Effector CD8-positive, alpha-beta T cell (primary cell): ENCODE measurements at regions not wholly inside any gene's neighbourhood (a gene's known extent, or its start where the extent isn't known, plus 50 kb on each side); places are given as distances from the start of the nearest gene placed in this dataset.

ENCODE experiments used
- DNase-seq: peaks from one replicate; lab custom pipeline; 2025; lab: John Stamatoyannopoulos, UW

DNA sequence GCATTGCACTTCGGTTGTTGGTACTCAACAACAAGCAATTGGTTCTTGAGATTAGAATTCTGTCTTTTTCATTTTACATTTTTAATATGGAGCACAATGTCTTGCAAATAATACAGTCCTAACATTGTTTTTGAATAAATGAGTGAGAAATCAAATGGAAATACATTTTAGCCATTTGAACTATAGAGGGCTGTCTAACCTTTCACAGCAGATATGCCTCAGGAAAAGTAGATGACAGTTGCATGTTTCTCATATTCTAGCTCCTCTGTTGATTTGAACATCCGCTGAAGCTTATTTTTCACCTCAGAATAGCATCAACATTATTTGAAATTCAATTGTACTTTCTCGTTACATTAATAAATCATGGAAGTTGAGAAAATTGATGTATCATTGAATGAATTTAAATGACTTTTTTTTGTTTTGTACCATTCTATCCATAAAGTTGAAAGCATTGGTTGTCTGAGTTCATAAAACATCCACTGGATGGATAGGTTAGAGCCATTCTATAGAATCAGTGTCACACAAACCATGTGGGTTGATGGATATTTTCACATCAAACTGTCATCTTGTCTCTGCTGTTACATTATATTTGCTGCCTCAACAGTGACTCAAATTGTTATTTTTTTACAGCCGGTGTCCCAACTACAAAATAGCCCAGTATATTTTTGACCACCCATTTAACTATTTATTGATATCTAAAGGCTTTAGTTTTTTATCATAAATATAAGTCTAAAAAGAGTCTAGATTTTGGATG, 928.3 kb downstream of the NSUN3 start:
- DNase-seq: no peak

DNA sequence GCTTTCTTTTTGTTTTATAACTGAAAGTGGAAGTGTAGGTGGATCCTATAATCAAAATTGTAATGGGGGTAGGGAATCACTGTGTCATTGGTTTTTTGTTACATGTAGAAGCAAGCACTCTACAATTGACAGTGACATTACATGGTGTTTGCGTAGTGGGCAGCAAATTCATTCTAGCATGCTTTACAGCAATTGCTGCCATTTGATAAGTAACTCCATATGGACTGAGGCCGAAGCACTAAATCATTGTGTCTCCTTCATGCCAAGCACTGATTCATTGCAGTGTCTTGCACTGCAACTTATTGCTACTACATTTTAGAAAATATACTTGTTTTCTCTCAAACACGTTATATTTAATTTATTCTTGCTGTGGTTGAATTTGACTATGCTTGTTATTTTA, 933.9 kb downstream of the NSUN3 start:
- no peak for DNase-seq

DNA sequence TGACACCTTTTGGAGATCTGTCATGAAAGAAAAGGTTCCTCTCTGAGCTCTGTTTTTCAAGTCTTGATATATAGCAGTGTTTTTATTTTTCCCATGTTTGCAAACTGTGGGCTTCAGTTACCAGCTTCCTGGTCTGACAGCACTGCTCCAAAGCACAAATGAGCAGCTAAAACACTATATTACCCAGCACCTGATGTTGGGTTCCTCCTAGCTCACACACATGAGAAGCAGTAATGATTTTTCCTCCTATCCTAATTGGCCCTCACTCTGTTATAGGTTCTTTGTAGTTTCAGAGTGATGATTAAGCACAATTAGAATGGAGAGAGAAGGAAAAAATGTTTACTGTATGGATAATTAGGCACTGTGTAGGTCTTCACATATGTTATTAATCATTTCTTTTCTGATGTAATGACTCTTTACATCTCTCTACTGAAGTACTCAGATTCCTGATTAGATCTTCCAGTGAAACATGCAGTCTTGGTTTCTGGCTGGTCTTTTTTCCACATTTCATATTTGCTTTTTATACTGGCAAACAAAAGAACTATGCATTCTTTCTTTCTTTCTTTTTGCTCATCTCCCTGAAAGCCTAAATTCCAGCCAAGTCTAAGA, 939.7 kb downstream of the NSUN3 start:
- no peak for DNase-seq

DNA sequence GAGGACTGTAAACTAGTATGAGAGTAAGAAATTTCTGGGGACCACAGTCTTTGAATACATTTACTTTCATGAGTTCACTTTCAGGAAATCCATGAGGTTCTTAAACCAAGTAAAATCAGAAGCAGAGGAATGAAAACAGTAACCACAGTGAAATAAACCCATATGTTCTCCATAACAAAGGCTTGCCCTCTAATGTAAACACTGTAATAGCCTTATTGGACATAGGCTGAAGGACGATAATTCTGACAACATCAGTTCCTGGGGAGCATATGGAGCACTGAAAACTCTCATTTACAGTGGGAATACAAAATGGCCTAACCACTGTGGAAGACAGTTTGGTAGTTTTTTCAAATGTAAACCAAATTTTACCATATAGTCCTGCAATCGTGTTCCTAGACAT, 965.8 kb downstream of the NSUN3 start:
- DNase-seq: no peak

DNA sequence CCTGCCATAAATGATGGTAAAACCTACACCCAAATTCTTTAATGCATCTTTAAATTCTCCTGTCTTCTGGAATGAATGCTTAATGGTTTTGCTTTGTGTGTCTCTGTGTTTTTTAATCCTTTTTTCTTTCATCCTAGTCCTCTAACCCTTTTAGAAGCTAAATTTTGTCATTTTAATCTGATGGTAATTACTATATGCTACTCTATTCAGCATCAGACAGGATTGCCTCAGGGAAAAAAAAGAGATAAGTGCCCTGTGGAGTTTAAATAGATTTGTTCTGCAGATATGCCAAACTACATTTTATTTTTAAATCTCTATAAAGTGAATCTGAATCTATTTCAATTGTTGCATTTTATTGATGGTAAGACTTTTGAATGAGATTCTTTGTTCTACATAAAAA, 966.8 kb downstream of the NSUN3 start:
- no peak for DNase-seq

DNA sequence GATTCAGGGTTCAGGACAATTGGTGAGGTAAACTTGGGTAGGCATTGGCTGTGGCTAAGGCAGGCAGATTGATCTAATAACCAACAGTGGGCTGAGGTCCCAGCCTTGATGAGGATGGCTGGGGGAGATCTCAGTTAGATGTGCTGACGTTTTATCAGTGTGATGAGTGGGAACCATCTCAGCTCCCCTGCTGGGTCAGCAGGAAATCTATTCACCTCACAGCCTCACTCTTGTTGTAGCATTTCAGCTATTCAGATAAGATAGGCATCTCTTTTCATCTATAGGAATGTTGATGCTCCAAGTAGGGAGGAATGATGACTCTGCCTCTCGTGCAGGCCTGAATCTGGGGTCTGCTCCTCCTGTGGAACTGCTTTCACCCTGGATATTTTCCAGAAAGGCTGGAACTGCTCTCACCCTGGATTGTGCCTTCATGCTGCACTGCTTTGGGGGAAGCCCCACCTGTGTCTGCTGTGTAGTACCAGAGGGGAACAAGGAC, 973.7 kb downstream of the NSUN3 start:
- DNase-seq: no peak

DNA sequence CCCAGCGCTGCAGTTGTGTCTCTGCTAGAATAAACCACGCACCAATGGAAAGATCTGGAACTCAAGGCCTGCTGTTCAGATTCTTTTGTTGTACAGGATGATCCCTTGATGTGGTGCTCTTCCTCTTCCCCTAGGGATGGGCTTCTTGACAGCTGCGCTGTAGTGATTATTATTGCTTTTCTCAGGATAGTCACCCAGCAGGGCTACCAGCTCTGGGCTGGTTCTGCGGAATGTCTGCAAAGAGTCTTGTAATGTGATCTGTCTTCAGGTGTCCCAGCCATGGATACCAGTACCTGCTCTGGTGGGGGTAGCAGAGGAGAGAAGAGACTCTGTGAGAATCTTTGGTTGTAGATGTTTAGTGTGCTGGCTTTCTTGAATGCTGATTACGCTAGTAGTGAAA, 974.2 kb downstream of the NSUN3 start:
- DNase-seq: no peak

DNA sequence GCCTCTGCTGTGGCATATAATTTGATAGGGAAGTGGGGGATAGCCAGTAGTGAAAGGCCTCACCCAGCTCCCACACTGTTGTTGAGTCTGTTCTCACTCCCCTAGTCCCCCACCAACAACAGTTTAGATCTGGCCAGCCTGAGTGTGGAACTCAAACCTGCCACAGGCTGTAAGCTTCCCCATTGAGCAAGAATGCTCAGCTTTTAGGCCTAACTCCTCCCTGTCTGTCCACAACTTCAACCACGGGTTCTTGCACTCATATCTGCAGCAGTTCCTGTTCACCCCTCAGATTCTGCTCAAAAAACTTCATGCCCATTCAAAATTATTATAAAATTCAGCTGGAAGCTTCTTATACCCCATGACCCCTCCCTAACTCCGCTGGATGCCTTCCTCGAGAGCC, 975.1 kb downstream of the NSUN3 start:
- no peak for DNase-seq

DNA sequence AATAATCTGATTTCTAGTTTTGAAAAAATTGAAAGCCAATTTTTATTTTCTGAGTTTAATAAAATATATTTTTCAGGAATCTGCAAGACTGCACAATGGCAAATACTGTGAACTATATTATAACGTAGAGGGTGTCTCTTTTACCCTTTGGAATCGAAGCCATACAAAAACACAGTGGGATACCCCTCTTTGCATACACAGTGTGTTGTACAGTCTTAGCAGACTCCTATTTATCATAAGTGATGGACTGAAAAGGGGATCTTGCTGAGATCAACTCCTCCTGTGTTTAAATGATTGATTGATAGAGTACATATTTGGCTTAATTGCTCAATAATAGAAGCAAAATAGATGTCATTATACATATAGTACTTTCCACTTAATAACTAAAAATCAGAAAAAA, 981.2 kb downstream of the NSUN3 start:
- DNase-seq: no peak

DNA sequence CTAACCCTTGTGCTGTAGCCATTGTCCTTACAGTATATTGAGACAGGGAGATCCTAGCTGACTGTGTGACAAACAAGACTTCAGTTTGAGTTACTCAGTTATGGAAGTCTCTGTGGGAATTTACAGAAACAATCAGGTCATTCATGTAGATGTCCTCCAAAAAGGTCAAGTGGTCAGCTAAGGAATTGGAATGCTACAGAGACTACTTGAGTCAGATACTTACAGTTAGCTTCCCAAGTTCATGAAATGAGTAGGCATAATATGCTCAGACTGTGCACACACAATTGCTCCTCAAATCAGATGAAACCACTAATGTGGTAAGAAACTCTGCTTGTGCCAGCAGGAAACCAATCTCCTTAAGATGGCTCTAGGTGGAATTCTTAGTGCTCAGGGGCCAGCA, 985.7 kb downstream of the NSUN3 start:
- no peak for DNase-seq

DNA sequence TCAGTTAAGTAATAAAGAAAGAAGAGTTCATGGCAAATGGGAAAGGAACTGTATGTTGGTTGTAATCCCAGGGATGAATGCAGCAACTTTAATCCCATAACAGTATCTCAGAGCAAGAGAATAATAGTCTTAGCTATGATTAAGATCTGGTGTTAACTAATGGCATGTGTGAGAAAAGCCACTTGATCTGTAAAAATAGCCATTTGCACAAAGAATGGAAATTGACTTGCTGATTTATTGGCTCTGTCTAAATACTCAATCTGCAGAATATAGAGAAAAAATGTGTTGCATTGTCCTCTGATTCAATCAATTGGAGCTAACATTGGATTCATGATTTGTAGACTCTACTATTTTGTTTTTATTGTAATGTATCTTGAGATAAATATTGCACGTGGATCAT, 987.0 kb downstream of the NSUN3 start:
- no peak for DNase-seq

DNA sequence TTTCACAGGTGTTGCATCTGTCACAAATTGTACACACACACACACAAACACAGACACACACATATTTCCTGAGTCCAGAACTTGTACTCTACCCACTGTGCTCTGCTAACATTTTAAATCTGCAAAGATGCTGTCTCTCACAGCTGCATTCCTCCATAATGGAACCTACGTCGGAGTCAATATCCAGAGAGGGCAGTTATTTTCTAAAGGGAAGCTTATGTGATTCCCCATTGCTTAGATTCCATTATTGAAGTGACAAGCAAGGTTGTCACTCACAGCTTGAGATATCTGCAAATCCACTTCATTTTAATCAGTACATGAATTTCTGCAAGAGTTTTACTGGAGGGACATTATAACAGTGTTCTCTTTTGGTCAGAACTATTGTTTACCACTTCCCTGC, 992.4 kb downstream of the NSUN3 start:
- DNase-seq: no peak

DNA sequence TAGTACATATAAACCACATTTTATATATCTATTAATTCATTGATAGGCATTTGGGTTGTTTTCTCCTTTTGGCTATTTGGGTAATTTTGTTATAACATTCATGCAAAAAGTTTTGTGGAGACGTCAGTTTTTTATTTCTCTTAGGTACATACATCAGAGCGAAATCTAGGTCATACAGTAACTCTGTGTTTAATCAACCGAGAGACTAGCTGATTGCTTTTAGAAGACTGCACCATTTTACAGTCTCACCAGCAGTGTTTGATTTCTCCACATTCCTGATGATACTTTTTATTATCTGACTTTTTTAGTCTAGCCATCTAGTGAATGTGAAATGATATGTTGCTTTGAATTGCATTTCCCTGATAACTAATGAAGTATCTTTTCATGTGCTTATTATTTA, 1019.3 kb downstream of the NSUN3 start:
- DNase-seq: no peak

DNA sequence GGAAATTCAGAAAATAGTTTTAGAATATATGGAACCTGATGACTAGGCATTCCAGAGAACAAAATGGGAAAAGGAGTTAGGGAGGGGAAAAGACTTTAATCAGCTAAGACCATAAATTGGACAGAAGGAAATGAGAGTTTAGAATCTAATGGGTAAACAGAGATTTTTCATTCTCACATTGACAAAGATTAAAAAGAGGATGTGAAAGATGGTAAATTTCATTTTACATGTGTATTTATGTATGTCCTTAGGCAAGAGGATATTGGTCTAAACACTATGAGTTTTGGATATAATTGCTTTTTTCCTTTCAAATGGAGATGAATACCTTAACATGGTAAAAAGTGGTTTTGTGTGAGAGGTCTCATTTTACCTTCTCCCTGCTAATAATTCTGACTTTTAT, 1021.9 kb downstream of the NSUN3 start:
- no peak for DNase-seq

DNA sequence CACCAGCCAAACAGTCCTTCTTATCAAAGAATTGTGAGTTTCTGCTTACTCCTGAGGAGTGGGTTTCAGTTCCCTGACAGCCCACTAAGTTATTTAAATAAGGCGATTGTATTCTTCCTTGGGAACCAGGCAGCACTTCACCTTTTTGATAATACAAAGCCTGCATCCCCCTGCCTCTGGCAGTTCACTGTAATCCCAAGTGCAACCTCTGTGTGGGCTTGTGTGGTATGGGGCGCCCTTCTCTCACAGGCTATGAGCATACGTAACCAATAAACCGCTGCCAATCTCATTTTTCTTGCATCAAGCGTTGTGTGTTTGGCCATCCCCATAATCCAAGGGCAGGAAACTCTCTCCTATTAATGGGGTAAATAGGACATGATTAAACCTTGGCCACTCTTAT, 1025.6 kb downstream of the NSUN3 start:
- DNase-seq: no peak

DNA sequence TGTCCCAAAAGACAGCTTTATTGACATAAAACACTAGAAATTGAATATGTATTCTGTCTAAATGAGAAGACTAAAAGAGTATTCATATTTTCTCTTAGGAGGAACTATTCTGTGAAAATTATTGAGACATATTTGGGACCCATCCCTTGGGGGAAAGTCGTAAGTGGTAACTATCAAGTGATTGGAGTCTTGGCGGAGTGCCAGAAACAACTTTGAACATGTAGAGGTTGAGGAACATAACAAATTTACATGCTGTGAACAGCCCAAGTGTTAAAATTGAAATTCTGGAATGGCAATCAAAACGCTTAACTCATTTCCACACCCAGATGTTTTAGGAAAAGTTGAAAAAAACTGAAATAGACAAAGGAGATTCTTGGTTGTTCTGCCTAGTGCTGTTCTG, 1034.6 kb downstream of the NSUN3 start:
- no peak for DNase-seq

DNA sequence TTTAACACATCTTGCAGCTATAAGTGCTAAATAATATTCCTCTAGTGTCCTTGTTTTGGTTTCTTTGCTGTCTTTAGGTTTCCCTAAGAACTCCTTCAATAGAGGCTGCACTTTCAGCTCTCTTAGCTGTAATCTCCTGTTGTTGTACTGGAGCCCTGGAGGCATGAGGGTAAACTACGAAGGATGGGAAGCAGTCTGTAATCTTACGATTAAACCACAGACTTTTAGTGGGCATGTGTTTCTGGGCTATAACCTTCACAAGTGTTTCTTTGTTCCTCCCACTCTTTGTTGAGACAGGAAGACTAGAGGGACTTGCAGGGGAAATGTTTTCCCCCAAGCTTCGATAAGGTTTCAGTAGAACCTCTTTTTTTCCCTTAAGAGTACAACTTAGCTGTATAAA, 1058.1 kb downstream of the NSUN3 start:
- no peak for DNase-seq

DNA sequence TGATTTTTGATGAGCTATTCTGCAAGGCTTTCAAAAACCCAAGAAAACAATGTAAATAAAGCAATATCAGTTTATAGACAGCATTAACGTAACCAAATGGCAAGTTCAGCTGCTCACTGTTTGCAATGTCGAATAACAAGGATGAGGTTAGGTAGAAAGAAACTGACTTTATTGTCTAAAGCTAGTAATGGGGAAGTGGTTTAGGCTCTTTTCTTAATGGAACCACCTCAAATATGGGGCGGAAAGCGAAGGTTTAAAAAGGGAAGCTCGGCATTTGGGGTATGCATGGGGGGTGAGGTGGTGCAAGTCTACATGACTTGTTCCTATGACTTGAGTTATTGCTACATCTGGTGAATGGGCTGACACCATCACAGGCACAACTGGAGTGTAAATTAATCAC, 1060.2 kb downstream of the NSUN3 start:
- DNase-seq: no peak

DNA sequence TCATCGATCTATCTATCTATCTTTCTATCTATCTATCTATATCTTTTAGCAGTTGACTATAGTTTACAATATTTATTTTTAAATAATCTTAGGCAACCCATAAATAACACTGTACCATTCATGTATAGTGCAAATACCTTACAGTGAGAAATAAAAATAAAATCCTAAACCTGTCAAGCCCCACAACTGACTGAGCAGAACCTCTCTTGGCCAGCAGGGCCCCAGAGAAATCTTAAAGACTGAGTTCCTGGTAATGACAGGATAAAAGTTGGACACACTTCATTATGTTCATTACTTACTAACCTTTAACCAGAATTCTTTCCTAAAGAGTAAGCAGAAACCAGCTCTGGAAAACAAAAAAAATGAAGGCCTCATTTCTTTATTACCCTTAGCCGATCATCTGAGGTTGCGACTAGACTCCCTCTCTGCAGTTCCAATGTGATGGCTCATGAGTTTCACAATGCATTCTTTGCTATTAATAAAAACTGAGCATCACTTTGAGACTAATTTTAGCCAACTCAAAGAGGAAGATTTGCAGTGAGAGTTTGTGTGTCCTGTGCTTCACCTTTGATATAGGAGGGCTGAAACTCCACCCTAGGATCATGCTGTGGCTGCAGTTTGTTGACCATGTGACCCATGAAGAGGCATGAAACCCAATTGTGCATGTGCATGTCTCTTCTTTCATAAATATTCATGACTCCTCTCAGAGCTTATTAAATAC, 1072.0 kb downstream of the NSUN3 start:
- no peak for DNase-seq

DNA sequence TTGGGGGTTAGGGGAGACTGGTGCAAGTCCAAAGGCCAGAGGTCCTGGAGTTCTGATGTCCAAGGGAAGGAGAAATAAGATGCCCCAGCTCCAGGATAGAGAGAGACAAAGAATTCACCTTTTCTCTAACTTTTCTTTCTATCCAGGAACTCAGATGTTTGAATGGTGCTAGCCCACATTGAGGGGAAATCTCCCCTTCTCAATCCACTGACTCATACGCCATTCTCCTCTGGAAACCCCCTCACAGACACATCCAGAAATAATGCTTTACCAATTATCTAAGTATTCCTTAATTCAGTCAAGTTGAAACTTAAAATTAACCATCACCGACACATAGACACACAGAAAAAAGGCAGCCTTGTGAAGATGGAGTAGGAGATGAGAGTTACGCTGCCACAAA, 1085.2 kb downstream of the NSUN3 start:
- no peak for DNase-seq

DNA sequence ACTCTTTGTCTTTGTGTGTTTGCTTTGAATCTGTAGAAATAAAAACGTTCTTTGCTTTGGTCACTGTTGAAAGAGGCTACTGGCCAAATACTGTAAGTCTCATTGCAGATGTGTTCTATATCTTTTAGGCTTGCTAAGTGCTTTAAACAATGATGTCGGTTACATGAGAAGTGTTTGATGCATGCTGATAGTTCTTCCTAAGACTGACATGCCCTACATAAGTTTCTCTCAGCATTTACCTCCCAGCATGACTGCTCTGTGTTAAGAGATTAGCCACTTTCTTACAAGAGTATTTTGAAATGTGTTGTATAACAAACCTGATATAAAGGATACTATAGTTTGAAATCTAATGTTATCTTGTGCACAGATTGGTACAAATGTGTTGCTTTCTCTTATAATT, 1088.7 kb downstream of the NSUN3 start:
- no peak for DNase-seq

DNA sequence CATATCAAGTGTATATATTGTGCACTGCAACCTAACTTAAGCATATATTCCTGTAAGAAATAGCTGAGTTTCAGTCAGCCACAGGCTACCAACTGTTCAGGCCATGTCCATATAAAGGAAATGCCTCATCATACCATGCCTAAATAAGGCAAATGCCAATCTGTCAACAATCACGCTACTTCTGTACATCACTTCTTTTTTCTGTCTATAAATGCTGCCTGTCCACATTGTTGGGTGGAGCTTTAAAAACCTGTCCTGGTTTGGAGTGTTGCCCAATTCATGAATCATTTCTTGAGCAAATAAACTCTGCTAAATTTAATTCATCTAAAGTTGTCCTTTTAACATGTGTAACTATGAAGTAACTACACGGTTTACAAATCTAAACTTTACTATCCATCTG, 1091.9 kb downstream of the NSUN3 start:
- DNase-seq: no peak

DNA sequence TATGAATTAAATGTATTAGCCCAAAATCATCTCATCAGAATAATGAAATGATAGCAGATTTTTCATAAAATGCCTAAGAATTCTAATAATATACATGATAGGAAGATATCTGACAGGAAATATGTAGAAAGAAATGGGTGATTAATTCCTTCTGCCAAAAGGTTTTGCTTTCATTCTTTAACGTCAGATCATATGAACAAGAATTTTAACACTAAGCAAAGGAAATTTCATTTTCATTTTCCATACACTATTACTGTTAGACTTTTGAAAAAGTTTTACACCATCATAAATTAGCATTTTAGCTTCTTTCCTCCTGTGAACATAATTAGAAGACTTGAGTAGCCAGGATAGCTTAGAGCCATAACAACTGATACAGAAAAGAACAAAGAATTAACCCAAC, 1099.9 kb downstream of the NSUN3 start:
- DNase-seq: no peak
